ENCODE measurements at regions not wholly inside any gene's neighbourhood (a gene's known extent, or its start where the extent isn't known, plus 50 kb on each side); places are given as distances from the start of the nearest gene placed in this dataset.
A peak's percentile ranks its signal among the peaks of the same experiment; 100 is the strongest.
"Not testable (repeated sequence)": the region's sequence is repeated elsewhere in the genome, so short reads cannot be mapped to it uniquely, and the experiment has no call there.

GRCh38 chr11:110347660-110348059 lies 51.2 kb upstream of the RDX start:
- DNase-seq (ENCODE audit: extremely low read depth, low read depth): no peak

GRCh38 chr11:110349138-110349996 lies 53.0 kb upstream of the RDX start:
- no peak for DNase-seq (ENCODE audit: extremely low read depth, low read depth)

DNA sequence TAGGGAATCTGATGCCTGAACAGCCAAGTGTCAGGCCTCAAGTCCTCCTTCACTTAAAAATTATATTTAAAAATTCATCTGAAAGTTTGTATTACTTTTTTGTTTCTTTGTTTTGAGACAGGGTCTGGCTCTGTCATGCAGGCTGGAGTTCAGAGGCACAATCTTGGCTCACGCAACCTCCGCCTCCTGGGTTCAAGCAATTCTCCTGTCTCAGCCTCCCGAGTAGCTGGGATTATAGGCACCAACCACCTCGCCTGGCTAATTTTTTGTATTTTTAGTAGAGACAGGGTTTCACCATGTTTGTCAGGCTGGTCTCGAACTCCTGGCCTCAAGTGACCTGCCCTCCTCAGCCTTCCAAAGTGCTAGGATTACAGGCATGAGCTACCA lies 53.6 kb upstream of the RDX start:
- DNase-seq (ENCODE audit: extremely low read depth, low read depth): not testable (repeated sequence)

DNA sequence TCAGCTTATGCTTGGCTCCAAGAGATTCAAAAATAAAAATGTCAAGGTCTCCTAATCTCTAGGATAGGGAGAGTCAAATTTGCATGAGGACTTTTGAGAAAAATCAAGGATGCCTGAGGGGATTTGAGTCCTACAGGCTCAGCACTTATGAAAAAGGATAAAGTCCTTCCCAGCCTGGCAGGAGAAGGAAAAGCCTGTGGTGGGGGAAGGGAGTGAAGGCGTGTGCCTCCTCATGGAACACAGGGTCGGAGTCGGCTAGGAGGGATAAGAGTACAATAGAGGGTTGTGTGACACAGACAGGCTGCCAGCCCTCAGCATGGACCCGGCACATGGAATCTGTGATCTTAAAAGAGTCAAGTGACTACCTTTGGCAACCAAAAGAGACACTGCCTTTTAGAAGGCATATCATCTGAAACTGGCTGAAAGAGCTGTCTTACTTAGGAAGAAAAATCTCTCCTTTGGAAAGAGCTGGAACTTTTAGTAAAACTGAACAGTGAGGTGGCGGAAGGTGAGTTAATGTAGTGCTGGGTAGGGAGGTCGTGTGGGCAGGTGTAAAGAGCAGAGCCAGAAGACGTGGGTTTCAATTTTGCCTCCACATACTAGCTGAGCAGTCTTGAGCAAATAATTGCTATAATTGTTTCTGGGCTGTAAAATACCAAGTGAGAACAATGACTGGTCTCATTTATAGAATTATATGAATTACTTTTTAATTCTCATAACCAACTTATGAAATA lies 58.8 kb upstream of the RDX start:
- no peak for DNase-seq (ENCODE audit: extremely low read depth, low read depth)

GRCh38 chr11:110356762-110357671 lies 60.6 kb upstream of the RDX start:
- peak; percentile 38 for DNase-seq (ENCODE audit: extremely low read depth, low read depth)

GRCh38 chr11:110358336-110358735 lies 61.9 kb upstream of the RDX start:
- DNase-seq (ENCODE audit: extremely low read depth, low read depth): no peak

DNA sequence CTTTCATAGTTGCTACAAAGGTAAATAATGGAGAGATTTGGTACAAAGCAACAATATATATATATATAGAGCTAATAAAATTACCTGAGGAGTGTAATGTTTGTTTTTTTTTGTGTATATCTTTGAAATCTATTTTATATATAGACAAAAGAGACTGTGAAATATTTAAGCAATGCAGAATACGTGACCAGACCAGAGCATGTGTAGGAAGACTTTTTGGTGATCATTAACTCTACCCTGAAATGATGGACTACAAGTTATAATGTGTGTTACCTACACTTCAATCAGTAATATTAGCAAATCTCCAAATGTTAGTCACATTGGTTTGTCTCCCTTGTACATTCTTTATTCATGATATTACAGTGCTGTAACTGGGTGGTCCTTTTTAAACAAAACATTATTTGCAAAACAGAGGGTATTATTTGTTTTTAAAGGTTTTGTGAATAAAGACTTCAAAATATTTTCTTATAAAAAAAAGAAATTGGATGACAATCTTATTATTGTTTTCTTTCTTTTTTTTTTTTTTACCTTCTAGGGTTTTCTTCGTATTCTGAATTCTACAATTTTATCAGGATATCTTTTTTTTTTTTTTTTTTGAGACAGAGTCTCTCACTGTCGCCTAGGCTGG lies 64.5 kb upstream of the RDX start:
- DNase-seq (ENCODE audit: extremely low read depth, low read depth): not testable (repeated sequence)

DNA sequence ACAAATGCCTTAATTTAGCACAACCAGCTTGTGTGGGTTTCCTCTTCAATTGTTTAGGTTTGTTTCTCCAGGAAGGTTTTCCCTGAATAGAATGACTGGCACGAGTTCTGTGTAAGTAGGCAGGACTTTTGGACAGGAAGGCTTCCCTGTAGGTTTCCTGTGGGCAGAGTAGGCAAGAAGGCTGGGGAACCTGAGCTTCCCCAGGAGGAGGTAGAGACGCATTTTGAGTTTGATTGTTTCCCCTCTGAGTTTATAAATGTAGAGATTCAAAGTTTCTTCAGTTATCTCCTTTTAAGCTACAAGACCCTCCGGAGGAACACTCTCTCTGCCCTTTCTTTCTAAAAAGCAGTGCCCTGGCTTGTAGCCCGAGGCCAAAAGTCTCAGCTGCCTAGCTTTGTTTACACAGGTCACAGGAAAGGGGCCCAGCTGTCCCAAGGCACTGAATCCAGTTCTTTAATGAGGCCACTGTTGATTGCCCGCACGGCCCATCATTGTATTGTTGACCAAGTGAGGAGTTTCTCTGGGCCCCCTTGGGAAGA lies 66.6 kb upstream of the RDX start:
- peak; percentile 34 for DNase-seq (ENCODE audit: extremely low read depth, low read depth)

DNA sequence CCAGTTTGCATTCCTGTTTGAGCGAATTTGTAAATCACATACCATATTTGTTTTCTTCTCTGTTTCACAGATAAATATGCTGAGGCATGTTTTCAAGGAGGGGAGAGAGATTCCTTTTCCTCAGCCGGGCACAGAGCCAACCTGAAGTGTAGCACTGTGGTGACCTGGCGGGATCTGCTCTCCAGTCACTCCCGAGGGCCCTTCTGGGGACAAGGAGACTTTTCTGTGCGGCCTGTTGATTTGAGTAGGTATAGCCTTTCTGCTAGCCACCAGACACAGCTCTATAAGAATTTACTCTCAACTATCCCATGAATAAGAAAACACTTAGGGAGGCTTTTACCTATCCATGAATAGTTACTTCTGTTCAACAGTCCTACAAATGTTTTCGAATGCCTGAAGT lies 63.5 kb upstream of the FDX1 start:
- no peak for DNase-seq (ENCODE audit: extremely low read depth, low read depth)

- DNase-seq (ENCODE audit: extremely low read depth, low read depth): no peak
Observed at GRCh38 chr11:110367571-110367970, 62.2 kb upstream of the FDX1 start.

DNA sequence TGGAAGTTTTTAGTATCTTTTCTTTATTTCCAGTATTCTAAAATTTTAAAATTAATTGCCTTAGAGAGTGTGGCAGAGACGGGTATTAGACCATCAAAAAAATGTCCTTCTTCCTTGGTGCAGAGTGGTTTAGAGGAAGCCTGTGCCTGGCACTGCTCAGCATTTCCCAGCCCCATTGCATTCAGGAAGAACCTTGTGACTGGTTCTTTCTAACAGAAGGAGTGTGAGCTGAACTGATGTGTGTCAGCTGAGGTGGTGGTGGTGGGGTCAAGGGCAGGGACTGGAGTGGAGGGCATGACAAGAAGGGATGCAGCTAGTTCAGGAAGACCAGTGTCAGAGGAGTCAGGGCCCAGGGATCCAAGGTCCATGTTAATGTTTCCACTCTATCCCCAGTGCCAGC lies 58.7 kb upstream of the FDX1 start:
- DNase-seq (ENCODE audit: extremely low read depth, low read depth): no peak

- DNase-seq (ENCODE audit: extremely low read depth, low read depth): no peak
Observed at GRCh38 chr11:110373051-110373702, 56.6 kb upstream of the FDX1 start.

DNA sequence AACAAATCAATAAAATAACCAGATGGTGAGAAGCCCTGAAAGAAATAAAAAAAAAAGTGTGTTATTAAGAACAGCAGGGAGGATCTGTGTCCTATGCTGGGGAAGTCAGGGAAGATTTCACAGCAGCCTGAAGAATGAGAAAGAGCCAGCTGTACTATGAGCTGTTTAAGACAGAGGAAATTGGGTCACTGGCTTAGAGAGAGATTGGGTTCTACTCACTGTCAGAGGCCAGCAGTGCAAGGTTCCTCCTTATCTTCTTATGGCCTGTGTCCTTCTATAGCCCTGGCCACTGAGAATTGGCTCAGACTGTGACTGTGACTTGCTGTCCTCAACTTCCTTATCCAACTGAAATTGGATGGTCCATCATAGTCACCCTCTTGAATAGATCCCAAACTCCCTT lies 54.8 kb upstream of the FDX1 start:
- no peak for DNase-seq (ENCODE audit: extremely low read depth, low read depth)

DNA sequence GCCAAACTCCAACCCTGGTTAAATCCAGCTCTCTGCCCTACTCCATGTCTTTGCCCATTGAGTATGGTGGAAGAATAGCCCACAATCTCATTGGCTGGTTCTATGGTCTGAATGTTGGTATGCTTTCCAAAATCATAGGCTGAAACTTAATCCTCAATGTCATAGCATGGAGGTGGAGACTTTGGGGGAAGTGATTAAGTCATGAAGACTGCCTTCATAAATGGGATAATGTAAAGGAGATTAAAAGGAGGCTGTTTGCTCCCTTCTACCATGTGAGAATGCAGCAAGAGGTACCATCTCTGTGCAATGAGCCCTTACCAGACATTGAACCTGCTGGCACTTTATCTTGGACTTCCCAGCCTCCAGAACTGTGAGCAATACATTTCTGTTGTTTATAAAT lies 54.4 kb upstream of the FDX1 start:
- no peak for DNase-seq (ENCODE audit: extremely low read depth, low read depth)

- DNase-seq (ENCODE audit: extremely low read depth, low read depth): no peak
Observed at GRCh38 chr11:110376021-110376420, 53.7 kb upstream of the FDX1 start.

- peak; percentile 65 for DNase-seq (ENCODE audit: extremely low read depth, low read depth)
Observed at GRCh38 chr11:110376711-110377324, 52.9 kb upstream of the FDX1 start.

DNA sequence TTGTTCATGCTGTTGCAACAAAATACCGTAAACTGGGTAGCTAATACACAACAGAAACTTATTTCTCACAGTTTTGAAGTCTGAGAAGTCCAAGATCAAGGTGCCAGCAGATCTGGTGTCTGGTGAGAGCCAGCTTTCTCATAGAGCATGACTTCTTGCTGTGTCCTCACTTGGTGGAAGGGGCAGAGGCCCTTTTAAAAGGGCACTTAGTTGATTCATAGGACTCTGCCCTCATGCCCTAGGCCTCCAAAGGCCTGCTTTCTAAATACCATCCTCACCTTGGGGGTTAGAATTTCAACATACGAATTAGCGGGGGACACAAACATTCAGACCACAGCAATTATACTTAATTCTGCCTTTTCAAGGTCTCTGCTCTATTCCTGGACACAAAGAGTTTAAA lies 52.3 kb upstream of the FDX1 start:
- DNase-seq (ENCODE audit: extremely low read depth, low read depth): no peak

DNA sequence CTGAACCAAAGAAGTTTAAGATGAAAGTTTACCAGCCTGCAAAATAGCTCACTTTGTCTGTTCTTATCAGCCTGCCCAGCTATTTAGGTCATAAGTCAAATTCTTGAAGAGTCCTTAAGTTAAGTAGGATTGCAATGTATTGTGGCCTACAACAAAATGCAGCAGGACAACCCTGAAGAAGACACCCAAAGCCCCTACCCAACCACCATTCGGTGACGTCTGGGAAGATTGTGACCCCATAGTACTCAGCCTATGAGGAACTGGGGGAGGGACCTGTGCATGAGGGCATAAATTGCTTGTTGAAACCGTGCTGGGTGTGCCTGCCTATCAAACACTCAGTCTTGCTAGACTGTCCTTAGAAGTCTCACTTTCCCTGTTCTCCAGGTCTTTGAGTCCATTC lies 50.5 kb upstream of the FDX1 start:
- DNase-seq (ENCODE audit: extremely low read depth, low read depth): no peak

DNA sequence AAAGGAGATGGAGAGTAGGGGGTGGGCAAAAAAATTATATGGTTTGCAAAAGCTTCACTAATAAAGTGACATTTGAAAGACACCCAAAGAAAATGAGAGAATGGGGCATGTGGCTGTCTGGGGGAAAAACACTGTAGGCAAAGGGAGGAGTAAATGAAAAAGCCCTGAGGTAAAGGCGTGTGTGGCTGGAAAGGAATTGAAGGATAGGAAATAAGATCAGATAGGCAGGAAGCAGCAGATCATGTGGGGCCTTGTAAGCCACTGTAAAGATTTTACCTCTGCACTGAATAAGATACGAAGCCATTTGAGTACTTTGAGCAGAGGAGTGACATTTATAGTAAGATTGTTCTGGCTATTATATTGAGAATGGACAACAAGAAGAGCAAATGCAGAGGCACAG lies 49.8 kb upstream of the FDX1 start:
- DNase-seq (ENCODE audit: extremely low read depth, low read depth): no peak

Data from NCI-H460 (cell line).